OCI-LY1 (cell line): ENCODE measurements at regions not wholly inside any gene's neighbourhood (a gene's known extent, or its start where the extent isn't known, plus 50 kb on each side); places are given as distances from the start of the nearest gene placed in this dataset.

Experiments used
- H2AFZ ChIP-seq: fragments of 200-600 bp; sonication (generic), shearing (Covaris generic); 2 replicates; pipeline ENCODE4 v1.6.0; 2014; ENCODE audit warnings: antibody characterized with exemption, mild to moderate bottlenecking, low read length
- H3F3A ChIP-seq: fragments of 200-600 bp; sonication (generic), shearing (Covaris generic); 2 replicates; pipeline ENCODE4 v1.6.0; 2014; ENCODE audit warnings: mild to moderate bottlenecking, antibody characterized with exemption, low read length, moderate library complexity; ENCODE audit not compliant: insufficient read depth
- H3K27ac ChIP-seq: fragments of 200-600 bp; sonication (generic); 2 replicates; pipeline ENCODE4 v1.5.1; 2014; ENCODE audit warnings: low read length, mixed run types, mild to moderate bottlenecking, low read depth; ENCODE audit not compliant: poor library complexity, severe bottlenecking
- H3K27me3 ChIP-seq: fragments of 200-600 bp; sonication (generic); 2 replicates; pipeline ENCODE4 v1.6.0; 2014; ENCODE audit warnings: antibody characterized with exemption, mild to moderate bottlenecking, low read length, moderate library complexity; ENCODE audit not compliant: insufficient read depth
- H3K36me3 ChIP-seq: fragments of 200-600 bp; sonication (generic); 2 replicates; pipeline ENCODE4 v1.6.1; 2014; ENCODE audit warnings: mild to moderate bottlenecking, antibody characterized with exemption, low read length, moderate library complexity, mixed read lengths; ENCODE audit not compliant: insufficient read depth
- H3K4me1 ChIP-seq: fragments of 200-600 bp; sonication (generic); 2 replicates; pipeline ENCODE4 v1.5.1; 2014; ENCODE audit warnings: mild to moderate bottlenecking, low read length, moderate library complexity; ENCODE audit not compliant: insufficient read depth, severe bottlenecking
- H3K4me2 ChIP-seq: fragments of 200-600 bp; sonication (generic), shearing (Covaris generic); 2 replicates; pipeline ENCODE4 v1.6.1; 2014; ENCODE audit warnings: low read length
- H3K4me3 ChIP-seq: fragments of 200-600 bp; sonication (generic); 2 replicates; pipeline ENCODE4 v1.5.1; 2014; ENCODE audit warnings: low read length, low read depth, mild to moderate bottlenecking, mixed read lengths; ENCODE audit not compliant: poor library complexity, severe bottlenecking
- H3K79me2 ChIP-seq: fragments of 200-600 bp; shearing (Covaris generic); 2 replicates; pipeline ENCODE4 v1.6.1; 2016; ENCODE audit warnings: mixed run types, low read length, mixed read lengths; ENCODE audit not compliant: insufficient read depth
- H3K9ac ChIP-seq: fragments of 200-600 bp; sonication (generic), shearing (Covaris generic); 2 replicates; pipeline ENCODE4 v1.6.1; 2014; ENCODE audit warnings: mild to moderate bottlenecking, low read length, mixed read lengths
- H3K9me2 ChIP-seq: fragments of 200-600 bp; sonication (generic), shearing (Covaris generic); 2 replicates; pipeline ENCODE4 v1.6.1; 2014; ENCODE audit warnings: low read depth, mild to moderate bottlenecking, low read length, mixed read lengths
- H3K9me3 ChIP-seq: fragments of 200-600 bp; shearing (Covaris generic); 2 replicates; pipeline ENCODE4 v1.6.1; 2014; ENCODE audit warnings: low read length, mixed read lengths
- H4K20me1 ChIP-seq: fragments of 200-600 bp; sonication (generic), shearing (Covaris generic); 2 replicates; pipeline ENCODE4 v1.6.0; 2016; ENCODE audit warnings: mild to moderate bottlenecking, low read length; ENCODE audit not compliant: insufficient read depth
- CTCF ChIP-seq: fragments of 200-600 bp; sonication (generic), shearing (Covaris generic); IDR thresholded peaks from 2 replicates; pipeline ENCODE4 v1.5.1; 2017; ENCODE audit warnings: mild to moderate bottlenecking, antibody characterized with exemption, low read length, moderate library complexity, mixed read lengths
- EZH2 ChIP-seq: fragments of 200-600 bp; sonication (generic), shearing (Covaris generic); IDR thresholded peaks from 2 replicates; pipeline ENCODE4 v1.8.0; 2017; ENCODE audit warnings: borderline replicate concordance, mixed run types, mild to moderate bottlenecking, antibody characterized with exemption, low read length, moderate library complexity, mixed read lengths

- Histone ChIP-seq H3K4me2 (no peak overlapping the region), H3F3A (no peaks in the 10 kb centered on the region), H3K9me2 (no peaks in the 10 kb centered on the region), H4K20me1 (no peaks in the 10 kb centered on the region), H3K4me3 (no peak overlapping the region), H2AFZ (no peak overlapping the region), H3K9me3 (no peaks in the 10 kb centered on the region), H3K79me2 (no peaks in the 10 kb centered on the region), H3K36me3 (no peaks in the 10 kb centered on the region), H3K9ac (no peak overlapping the region), H3K27ac (no peak overlapping the region), H3K27me3 (no peaks in the 10 kb centered on the region), H3K4me1 (no peaks in the 10 kb centered on the region)
- TF ChIP-seq EZH2 = no peak
- no peak for TF ChIP-seq CTCF
These were observed 80.3 kb upstream of the UQCRFS1 start for GRCh38 chr19:29293292-29293691.

- Histone ChIP-seq H3K36me3 (no peaks in the 10 kb centered on the region), H3K4me1 (no peaks in the 10 kb centered on the region), H3K79me2 (no peaks in the 10 kb centered on the region), H3F3A (no peaks in the 10 kb centered on the region), H3K9me2 (no peaks in the 10 kb centered on the region), H3K4me3 (no peak overlapping the region), H2AFZ (no peak overlapping the region), H3K4me2 (no peak overlapping the region), H3K9me3 (no peaks in the 10 kb centered on the region), H3K27ac (no peak overlapping the region), H3K27me3 (no peaks in the 10 kb centered on the region), H3K9ac (no peak overlapping the region), H4K20me1 (no peaks in the 10 kb centered on the region)
- TF ChIP-seq EZH2 (no peak), CTCF (no peak)
These were observed 80.9 kb upstream of the UQCRFS1 start for GRCh38 chr19:29293736-29294342.

GRCh38 chr19:29294343-29294811 is 81.4 kb upstream of the UQCRFS1 start:
- H3K4me1 ChIP-seq = no peaks in the 10 kb centered on the region
- H3K4me2 ChIP-seq = no peak overlapping the region
- no peaks in the 10 kb centered on the region for H4K20me1 ChIP-seq
- H3F3A ChIP-seq = no peaks in the 10 kb centered on the region
- no peaks in the 10 kb centered on the region for H3K36me3 ChIP-seq
- H3K4me3 ChIP-seq = no peak overlapping the region
- no peak overlapping the region for H3K9ac ChIP-seq
- TF ChIP-seq CTCF (no peak), EZH2 (no peak)
- H3K9me2 ChIP-seq = no peaks in the 10 kb centered on the region
- no peak overlapping the region for H2AFZ ChIP-seq
- H3K27ac ChIP-seq = no peak overlapping the region
- H3K27me3 ChIP-seq = no peaks in the 10 kb centered on the region
- no peaks in the 10 kb centered on the region for H3K79me2 ChIP-seq
- H3K9me3 ChIP-seq = no peaks in the 10 kb centered on the region
